Prostate gland (tissue), 2 donors: ENCODE measurements at regions not wholly inside any gene's neighbourhood (a gene's known extent, or its start where the extent isn't known, plus 50 kb on each side); places are given as distances from the start of the nearest gene placed in this dataset.

Source experiments
- DNase-seq: peaks from one replicate; pipeline ENCODE4 v3.0.0-alpha.2; 2019; ENCODE audit warnings: low spot score
- H3K27ac ChIP-seq, 2 donors: fragments of 200-600 bp; sonication (generic); 2 replicates each; pipeline ENCODE4 v1.5.1; 2017 to 2019
- H3K27me3 ChIP-seq: fragments of 200-600 bp; sonication (generic); replicated peaks from 2 replicates; pipeline ENCODE4 v1.5.1; 2019; ENCODE audit not compliant: insufficient read depth
- H3K36me3 ChIP-seq, 2 donors: fragments of 200-600 bp; sonication (generic); 1 replicate in 1 of 2; 2 replicates in 1 of 2; pipeline versions ENCODE4 v1.5.1 to v1.8.1; 2017 to 2019
- H3K4me1 ChIP-seq: fragments of 200-600 bp; sonication (generic); replicated peaks from 2 replicates; pipeline ENCODE4 v1.5.1; 2019
- H3K4me3 ChIP-seq, 2 donors: fragments of 200-600 bp; sonication (generic); 2 replicates each; pipeline ENCODE4 v1.5.1; 2017 to 2019
- H3K9me3 ChIP-seq: fragments of 200-600 bp; sonication (generic); 2 replicates; pipeline ENCODE4 v1.5.1; 2017
- POLR2A ChIP-seq: fragments of 450-650 bp; IDR thresholded peaks from one replicate; pipeline ENCODE4 v1.6.1; 2016; ENCODE audit warnings: antibody characterized with exemption, mild to moderate bottlenecking
- POLR2AphosphoS5 ChIP-seq: sonication (generic); formaldehyde crosslinking; IDR thresholded peaks from one replicate; pipeline ENCODE4 v1.6.1; 2017; ENCODE audit warnings: antibody characterized with exemption
- WGBS: methylation state at CpG from one replicate; pipeline ENCODE4 v1.1.5; 2018; 5-methylcytosine and 5-hydroxymethylcytosine counted together
- intact Hi-C: fragments of 100-400 bp; cut with DNase I; formaldehyde crosslinking; loops from one replicate; pipeline ENCODE4 v1.14.2; 2022
- TF ChIP-seq, protein P1 (sequence below), 4 experiments: fragments of 200-600 bp in 2 of 4; fragments of 450-650 bp in 2 of 4; sonication (generic) in 2 of 4; IDR thresholded peaks; 1 replicate in 3 of 4; 2 replicates in 1 of 4; pipeline ENCODE4 v1.5.1; 2016 to 2019; ENCODE audit warnings: antibody characterized with exemption in 4 of 4, mild to moderate bottlenecking in 2 of 4, moderate library complexity in 2 of 4

DNA sequence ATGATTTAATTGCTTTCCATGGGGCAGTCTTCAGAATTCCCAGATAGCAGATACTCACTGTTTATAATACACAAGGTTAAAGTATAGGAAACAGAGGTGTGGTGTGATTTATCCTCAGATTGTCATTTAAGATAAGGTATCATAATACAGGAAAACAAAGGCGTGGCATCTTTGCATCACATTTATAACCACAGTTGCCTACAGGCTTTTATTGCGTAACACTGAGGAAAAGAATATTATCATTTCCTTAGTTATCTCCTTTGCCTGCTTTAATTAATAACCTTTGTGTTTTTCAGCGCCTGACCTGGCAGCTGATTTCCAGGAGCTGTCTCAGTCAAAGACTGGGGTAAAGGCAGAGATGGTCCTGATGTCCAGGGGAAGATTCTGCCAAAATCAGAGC, 68.8 kb downstream of the SSX7 start:
- no peak for DNase-seq
- intact Hi-C loops: no loop called here
- 66% methylated on average over 3 of the region's 3 CpGs for WGBS
- Histone ChIP-seq H3K4me1 (no peaks in the 10 kb centered on the region), H3K9me3 (no peaks in the 10 kb centered on the region), H3K36me3 (no peaks in the 10 kb centered on the region), H3K4me3 (no peak overlapping the region), H3K27ac (no peak overlapping the region), H3K27me3 (no peaks in the 10 kb centered on the region)
- TF ChIP-seq POLR2AphosphoS5: no peak
- TF ChIP-seq POLR2A: no peak
- TF ChIP-seq, protein P1, sequence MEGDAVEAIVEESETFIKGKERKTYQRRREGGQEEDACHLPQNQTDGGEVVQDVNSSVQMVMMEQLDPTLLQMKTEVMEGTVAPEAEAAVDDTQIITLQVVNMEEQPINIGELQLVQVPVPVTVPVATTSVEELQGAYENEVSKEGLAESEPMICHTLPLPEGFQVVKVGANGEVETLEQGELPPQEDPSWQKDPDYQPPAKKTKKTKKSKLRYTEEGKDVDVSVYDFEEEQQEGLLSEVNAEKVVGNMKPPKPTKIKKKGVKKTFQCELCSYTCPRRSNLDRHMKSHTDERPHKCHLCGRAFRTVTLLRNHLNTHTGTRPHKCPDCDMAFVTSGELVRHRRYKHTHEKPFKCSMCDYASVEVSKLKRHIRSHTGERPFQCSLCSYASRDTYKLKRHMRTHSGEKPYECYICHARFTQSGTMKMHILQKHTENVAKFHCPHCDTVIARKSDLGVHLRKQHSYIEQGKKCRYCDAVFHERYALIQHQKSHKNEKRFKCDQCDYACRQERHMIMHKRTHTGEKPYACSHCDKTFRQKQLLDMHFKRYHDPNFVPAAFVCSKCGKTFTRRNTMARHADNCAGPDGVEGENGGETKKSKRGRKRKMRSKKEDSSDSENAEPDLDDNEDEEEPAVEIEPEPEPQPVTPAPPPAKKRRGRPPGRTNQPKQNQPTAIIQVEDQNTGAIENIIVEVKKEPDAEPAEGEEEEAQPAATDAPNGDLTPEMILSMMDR (IDR thresholded peaks at IDR 0.05): no peak

DNA sequence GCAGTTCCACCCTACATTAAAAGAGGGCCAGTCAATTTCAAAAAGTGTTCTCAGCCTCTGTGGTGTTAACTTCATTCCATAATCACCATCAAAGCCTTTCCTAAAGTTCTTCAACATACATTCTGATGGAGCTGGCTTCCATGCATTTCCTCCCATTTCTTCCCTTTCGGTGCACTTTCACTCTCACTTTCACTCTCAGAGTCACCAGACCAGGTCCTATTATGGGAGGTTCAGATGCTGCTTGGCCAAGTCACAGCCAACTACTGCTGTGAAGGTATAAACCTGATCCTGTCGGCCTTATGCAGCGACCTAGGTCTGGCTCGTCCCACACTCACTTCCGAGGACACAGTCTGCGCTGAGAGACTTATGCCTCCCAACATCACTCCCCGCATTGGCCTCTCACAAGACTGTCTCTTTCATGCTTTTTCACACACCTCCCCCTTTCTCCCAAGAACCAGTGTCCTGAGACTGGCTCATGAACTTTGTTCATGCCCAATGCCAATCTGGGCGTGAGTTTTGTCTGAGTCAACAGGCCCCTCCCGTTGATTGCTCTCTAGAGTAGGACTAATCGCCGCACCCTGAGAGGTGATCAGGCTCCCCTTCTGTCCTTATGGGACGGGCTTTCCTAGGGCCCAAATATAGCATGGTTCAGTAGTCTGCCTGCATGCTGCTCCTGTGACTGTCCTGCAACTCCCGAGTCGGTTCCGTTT, 60.8 kb upstream of the XAGE1B start:
- Histone ChIP-seq H3K9me3 (no peaks in the 10 kb centered on the region), H3K4me1 (no peaks in the 10 kb centered on the region), H3K4me3 (no peak overlapping the region), H3K27me3 (no peaks in the 10 kb centered on the region), H3K27ac (no peak overlapping the region), H3K36me3 (no peaks in the 10 kb centered on the region)
- WGBS: 96% methylated on average over 15 of the region's 15 CpGs
- intact Hi-C loops: no loop called here
- TF ChIP-seq POLR2AphosphoS5: no peak
- TF ChIP-seq POLR2A: no peak
- TF ChIP-seq, protein P1 (IDR thresholded peaks at IDR 0.05): no peak
- DNase-seq: no peak

DNA sequence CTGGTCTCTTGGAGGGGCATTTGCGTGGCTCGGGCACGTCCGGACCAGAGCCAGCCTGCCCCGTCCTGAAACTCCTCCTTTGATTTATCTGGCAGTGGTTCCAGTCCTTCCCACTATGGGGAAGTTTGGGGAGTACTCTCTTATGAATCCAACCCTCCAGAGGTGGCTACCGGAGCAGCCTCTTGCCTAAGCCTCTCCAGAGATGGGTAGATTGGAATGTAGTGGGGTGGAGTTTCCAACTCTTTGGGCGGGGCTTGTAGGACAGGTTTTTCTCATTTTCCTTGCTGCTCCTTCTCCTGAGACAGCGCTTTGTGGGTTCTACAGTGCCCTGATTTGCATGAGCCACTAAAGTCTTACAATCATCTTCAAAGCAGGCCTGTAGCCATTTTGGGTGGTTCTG, 60.1 kb upstream of the XAGE1B start:
- Histone ChIP-seq H3K27me3 (no peaks in the 10 kb centered on the region), H3K9me3 (no peaks in the 10 kb centered on the region), H3K4me1 (no peaks in the 10 kb centered on the region), H3K36me3 (no peaks in the 10 kb centered on the region), H3K27ac (no peak overlapping the region), H3K4me3 (no peak overlapping the region)
- intact Hi-C loops: no loop called here
- WGBS: 50% methylated on average over 3 of the region's 8 CpGs
- no peak for DNase-seq
- TF ChIP-seq POLR2AphosphoS5 (no peak), POLR2A (no peak)
- TF ChIP-seq, protein P1 (IDR thresholded peaks at IDR 0.05): no peak

DNA sequence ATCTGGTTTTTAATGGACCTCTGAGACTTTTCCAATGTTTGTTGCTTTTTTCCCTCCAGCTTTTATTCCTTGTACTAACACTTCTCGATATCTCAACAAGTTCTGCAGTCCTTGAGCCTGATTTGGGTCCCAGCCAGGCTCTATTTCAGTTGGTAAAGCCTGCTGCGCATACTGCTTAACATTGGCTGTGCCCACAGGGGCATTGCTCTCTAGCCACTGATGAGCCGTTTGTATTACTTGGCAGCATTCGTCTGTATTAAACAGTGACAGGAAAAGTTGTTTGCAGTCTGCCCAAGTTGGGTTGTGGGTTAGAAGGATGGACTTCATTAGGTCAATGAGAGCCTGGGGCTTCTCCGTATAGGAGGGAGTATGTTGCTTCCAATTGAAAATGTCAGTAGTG, 59.6 kb upstream of the XAGE1B start:
- Histone ChIP-seq H3K4me1 (no peaks in the 10 kb centered on the region), H3K36me3 (no peaks in the 10 kb centered on the region), H3K4me3 (no peak overlapping the region), H3K27ac (no peak overlapping the region), H3K27me3 (no peaks in the 10 kb centered on the region), H3K9me3 (no peaks in the 10 kb centered on the region)
- intact Hi-C loops: no loop called here
- 37% methylated on average over 4 of the region's 5 CpGs for WGBS
- DNase-seq: no peak
- TF ChIP-seq, protein P1 (IDR thresholded peaks at IDR 0.05): no peak
- TF ChIP-seq POLR2A (no peak), POLR2AphosphoS5 (no peak)
